GM12878 (cell line): ENCODE measurements at regions not wholly inside any gene's neighbourhood (a gene's known extent, or its start where the extent isn't known, plus 50 kb on each side); places are given as distances from the start of the nearest gene placed in this dataset.

Source experiments
- ATAC-seq: fragments of 200-7000 bp; cut with Tn5 transposase; 3 replicates; pipeline ENCODE4 v1.9.1; 2020; ENCODE audit warnings: mild to moderate bottlenecking, moderate library complexity
- BruUV-seq: library from RNA; stranded (reverse); fragments of 400-500 nt; replicated peaks from 2 replicates; lab custom pipeline; 2021; lab: Mats Ljungman, UMichigan
- CTCF ChIA-PET: fragments of 300-600 bp; sonication (Branson Sonifier 250); formaldehyde crosslinking; extraction: SDS; loops from one replicate; lab custom pipeline; 2021; ENCODE audit warnings: inconsistent platforms; lab: Yijun Ruan, JAX
- POLR2A ChIA-PET: fragments of 350-600 bp; formaldehyde crosslinking; extraction: SDS; loops from one replicate; lab custom pipeline; 2021; ENCODE audit warnings: inconsistent platforms; lab: Charles Lee
- RAD21 ChIA-PET: fragments of 300-600 bp; sonication (Branson Sonifier 250); formaldehyde crosslinking; loops from one replicate; lab custom pipeline; 2023; ENCODE audit warnings: antibody characterized with exemption; ENCODE audit not compliant: unreplicated experiment; lab: Charles Lee
- SMC1A ChIA-PET: fragments of 300-600 bp; sonication (Branson Sonifier 250); formaldehyde crosslinking; loops from one replicate; lab custom pipeline; 2023; ENCODE audit not compliant: unreplicated experiment, uncharacterized antibody; lab: Charles Lee
- DNase-seq: peaks from one replicate; pipeline ENCODE4 v3.0.0-alpha.2; 2011; ENCODE audit warnings: low read depth, low spot score
- FAIRE-seq: peaks from 3 replicates; lab custom pipeline; 2011; peaks lifted over from hg19 to GRCh38; lab: Jason Lieb, UNC
- H2AFZ ChIP-seq: 2 replicates; pipeline ENCODE4 v1.6.0; 2011; ENCODE audit warnings: low read depth, low read length, control low read depth; ENCODE audit not compliant: control insufficient read depth
- H3K27ac ChIP-seq: 2 replicates; pipeline ENCODE4 v1.5.1; 2011; ENCODE audit warnings: control low read depth; ENCODE audit not compliant: control insufficient read depth, insufficient read depth
- H3K27me3 ChIP-seq, 2 experiments: replicated peaks in 1 of 2; 2 replicates each; pipeline versions ENCODE4 v1.6.0 to v1.6.1; 2011; ENCODE audit warnings: low read length in 1 of 2; ENCODE audit not compliant: control insufficient read depth in 2 of 2, insufficient read depth in 2 of 2
- H3K36me3 ChIP-seq, 2 experiments: 2 replicates each; pipeline ENCODE4 v1.5.1; 2011; ENCODE audit warnings: low read length in 1 of 2; ENCODE audit not compliant: control insufficient read depth in 2 of 2, insufficient read depth in 2 of 2
- H3K4me1 ChIP-seq: 2 replicates; pipeline ENCODE4 v1.6.1; 2011; ENCODE audit warnings: mild to moderate bottlenecking, low read length, moderate library complexity, mixed read lengths; ENCODE audit not compliant: control insufficient read depth, insufficient read depth
- H3K4me2 ChIP-seq: 2 replicates; pipeline ENCODE4 v1.6.0; 2011; ENCODE audit warnings: control low read depth; ENCODE audit not compliant: control insufficient read depth, insufficient read depth
- H3K4me3 ChIP-seq: fragments of 200-600 bp; sonication (generic); 2 replicates; pipeline ENCODE4 v1.5.1; 2016
- H3K79me2 ChIP-seq: 2 replicates; pipeline ENCODE4 v1.6.0; 2011; ENCODE audit warnings: low read length; ENCODE audit not compliant: control insufficient read depth, insufficient read depth
- H3K9ac ChIP-seq: 2 replicates; pipeline ENCODE4 v1.8.0; 2011; ENCODE audit warnings: low read length, control low read depth, mixed read lengths; ENCODE audit not compliant: control insufficient read depth, insufficient read depth
- H3K9me3 ChIP-seq: replicated peaks from 3 replicates; pipeline ENCODE4 v1.5.1; 2011; ENCODE audit warnings: mild to moderate bottlenecking, low read length; ENCODE audit not compliant: control insufficient read depth, insufficient read depth
- H4K20me1 ChIP-seq: 2 replicates; pipeline ENCODE4 v1.6.0; 2011; ENCODE audit not compliant: control insufficient read depth, insufficient read depth
- HSF1 ChIP-seq: fragments of 150-350 bp; IDR thresholded peaks from 2 replicates; pipeline ENCODE4 v1.6.1; 2014; ENCODE audit warnings: mild to moderate bottlenecking, low read depth, low read length
- MEF2A ChIP-seq: IDR thresholded peaks from 2 replicates; pipeline ENCODE4 v1.6.1; 2011; ENCODE audit warnings: low read depth, mild to moderate bottlenecking, low read length, moderate library complexity; ENCODE audit not compliant: insufficient read depth
- MXI1 ChIP-seq: fragments of 150-350 bp; IDR thresholded peaks from 2 replicates; pipeline ENCODE4 v1.6.1; 2011; ENCODE audit warnings: low read depth, mild to moderate bottlenecking, inconsistent platforms, low read length, improper control_type of control experiment
- NFYB ChIP-seq: IDR thresholded peaks from 2 replicates; pipeline ENCODE4 v1.6.1; 2011; ENCODE audit warnings: low read depth, mild to moderate bottlenecking, low read length, improper control_type of control experiment, moderate library complexity; ENCODE audit not compliant: insufficient read depth
- RBBP5 ChIP-seq: fragments of 200-600 bp; sonication (generic); conservative IDR thresholded peaks from 2 replicates; pipeline ENCODE4 v1.6.1; 2016
- SPI1 ChIP-seq: IDR thresholded peaks from 2 replicates; pipeline ENCODE4 v1.6.1; 2011; ENCODE audit warnings: low read depth, mild to moderate bottlenecking, low read length, moderate library complexity, borderline replicate concordance; ENCODE audit not compliant: insufficient read depth
- WGBS: methylation state at CpG from one replicate; pipeline ENCODE4 v1.1.6; 2016; ENCODE audit warnings: low lambda C conversion rate; ENCODE audit not compliant: insufficient replicate concordance, insufficient coverage; ENCODE audit errors: missing lambda C conversion rate; 5-methylcytosine and 5-hydroxymethylcytosine counted together
- in situ Hi-C: fragments of 300-500 bp; cut with MboI; formaldehyde crosslinking; loops from 9 replicates; pipeline ENCODE4 v1.14.3; 2018; ENCODE audit warnings: mixed read lengths
- intact Hi-C: fragments of 100-400 bp; cut with micrococcal nuclease; formaldehyde crosslinking; loops from one replicate; pipeline ENCODE4 v1.14.2; 2022; ENCODE audit not compliant: unreplicated experiment

DNA sequence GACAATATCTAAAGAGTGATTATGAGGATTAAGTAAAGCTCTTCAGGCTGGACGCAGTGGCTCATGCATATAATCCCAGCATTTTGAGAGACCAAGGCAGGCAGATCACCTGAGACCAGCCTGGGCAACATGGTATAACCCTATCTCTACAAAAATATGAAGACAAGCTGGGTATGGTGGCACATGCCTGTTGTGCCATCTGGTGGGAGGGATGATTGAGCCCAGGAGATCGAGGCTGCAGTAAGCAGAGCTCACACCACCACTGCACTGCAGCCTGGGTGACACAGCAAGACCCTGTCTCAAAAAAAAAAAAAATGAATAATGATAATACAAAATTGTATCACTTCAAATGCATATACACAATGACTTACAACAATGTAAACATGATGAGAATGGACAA lies 195.6 kb upstream of the AUTS2 start:
- H3K4me2 ChIP-seq: no peak overlapping the region
- no peaks in the 10 kb centered on the region for H3K4me1 ChIP-seq
- H3K27ac ChIP-seq: no peak overlapping the region
- no peak overlapping the region for H3K9ac ChIP-seq
- no peaks in the 10 kb centered on the region; the same call in 2 of the 3 replicates for H3K9me3 ChIP-seq
- DNase-seq (no peak), ATAC-seq (no peak), FAIRE-seq (no peak)
- no peaks in the 10 kb centered on the region for H3K27me3 ChIP-seq
- H4K20me1 ChIP-seq: no peaks in the 10 kb centered on the region
- ChIA-PET POLR2A (interaction anchor here (0.7 kb wide), 1 partner anchor 1182 kb away, joined by 4 read pairs; no protein-coding TSS in a partner anchor), RAD21 (no interaction called here), CTCF (interaction anchor here (0.8 to 1.5 kb wide), 3 partner anchors 422 to 1919 kb away, joined by 3 to 4 read pairs (median 4); no protein-coding TSS in a partner anchor), SMC1A (interaction anchor here (1.4 kb wide), 1 partner anchor 396 kb away, joined by 3 read pairs; no protein-coding TSS in a partner anchor)
- no TSS peak for BruUV-seq
- no peaks in the 10 kb centered on the region for H3K79me2 ChIP-seq
- in situ Hi-C loops (no loop called here), intact Hi-C loops (loop anchor here (1.0 to 10.0 kb wide), 4 partner anchors 332 to 642 kb away; no protein-coding TSS in a partner anchor)
- TF ChIP-seq NFYB (no peak), SPI1 (no peak), MEF2A (no peak), RBBP5 (no peak), MXI1 (no peak), HSF1 (no peak)
- H3K4me3 ChIP-seq: no peak overlapping the region
- 47% methylated on average over 2 of the region's 2 CpGs for WGBS
- no peak overlapping the region for H2AFZ ChIP-seq
- H3K36me3 ChIP-seq: no peaks in the 10 kb centered on the region
